NCI-H187 (cell line): ENCODE measurements at regions not wholly inside any gene's neighbourhood (a gene's known extent, or its start where the extent isn't known, plus 50 kb on each side); places are given as distances from the start of the nearest gene placed in this dataset.
"Not testable (repeated sequence)": the region's sequence is repeated elsewhere in the genome, so short reads cannot be mapped to it uniquely, and the experiment has no call there.

Source experiments
- DNase-seq, 2 experiments: peaks; one replicate each; lab custom pipeline; 2025; lab: John Stamatoyannopoulos, UW

- no peak for DNase-seq
Observed at GRCh38 chr2:164024396-164024795, 288.6 kb upstream of the FIGN start.

DNA sequence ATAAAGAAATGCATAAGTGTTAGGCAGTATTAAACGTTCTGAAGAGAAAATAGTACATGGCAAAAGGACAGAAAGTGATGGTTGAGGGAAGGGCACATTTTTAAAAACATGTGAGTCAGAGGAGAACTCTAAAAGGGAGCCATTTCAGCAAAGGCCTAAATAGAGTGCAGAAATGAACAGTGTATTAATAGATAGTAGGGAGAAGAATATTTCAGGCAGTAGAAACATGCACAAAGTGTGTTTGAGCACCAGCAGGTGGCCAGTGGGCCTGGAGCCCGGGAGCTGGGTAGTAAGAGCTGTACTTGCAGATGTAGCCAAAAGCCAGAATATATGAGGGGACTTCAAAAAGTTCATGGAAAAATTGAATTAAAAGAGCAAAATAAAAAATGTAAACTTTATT lies 288.1 kb upstream of the FIGN start:
- no peak for DNase-seq

DNA sequence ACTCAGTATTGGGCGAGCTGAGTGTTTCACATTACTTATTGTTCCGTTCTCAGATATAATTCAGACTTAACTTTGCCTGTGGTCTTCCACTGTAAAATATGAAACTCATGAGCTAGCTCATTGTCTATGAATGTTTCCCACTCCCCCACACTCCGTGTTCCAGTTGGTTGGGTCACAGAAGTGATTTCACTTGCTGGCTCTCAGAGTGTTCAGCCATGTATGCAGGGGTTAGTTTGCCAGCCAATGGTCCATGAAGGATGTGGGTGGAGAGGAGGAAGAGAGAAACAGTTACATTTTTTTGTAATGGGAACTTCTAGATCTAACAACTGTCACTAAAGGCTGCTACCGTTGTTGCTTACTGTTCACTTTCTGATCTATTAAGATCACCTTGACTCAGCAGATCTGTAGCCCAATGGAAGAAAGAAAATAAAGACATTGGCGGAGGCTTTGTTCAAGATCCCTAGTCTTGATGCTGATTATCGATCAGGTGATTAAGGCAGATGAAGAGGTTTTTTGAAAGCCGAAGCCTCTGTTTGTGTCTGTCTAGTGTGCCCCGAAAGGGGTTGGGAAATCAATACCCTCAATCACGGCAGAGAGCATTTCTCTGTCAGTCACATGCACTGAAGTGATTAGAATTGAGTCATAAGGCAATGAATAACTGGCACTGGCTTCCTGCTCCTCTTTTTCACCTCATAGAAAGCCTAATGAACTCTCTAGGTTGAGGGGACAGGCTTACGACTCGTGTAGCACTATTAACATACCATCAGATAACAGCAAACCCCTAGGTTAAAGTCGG lies 279.7 kb upstream of the FIGN start:
- DNase-seq, result peak in 1 of 2 experiments; percentile 24

- DNase-seq, result no peak
Observed at GRCh38 chr2:164014791-164015190, 279.0 kb upstream of the FIGN start.

DNA sequence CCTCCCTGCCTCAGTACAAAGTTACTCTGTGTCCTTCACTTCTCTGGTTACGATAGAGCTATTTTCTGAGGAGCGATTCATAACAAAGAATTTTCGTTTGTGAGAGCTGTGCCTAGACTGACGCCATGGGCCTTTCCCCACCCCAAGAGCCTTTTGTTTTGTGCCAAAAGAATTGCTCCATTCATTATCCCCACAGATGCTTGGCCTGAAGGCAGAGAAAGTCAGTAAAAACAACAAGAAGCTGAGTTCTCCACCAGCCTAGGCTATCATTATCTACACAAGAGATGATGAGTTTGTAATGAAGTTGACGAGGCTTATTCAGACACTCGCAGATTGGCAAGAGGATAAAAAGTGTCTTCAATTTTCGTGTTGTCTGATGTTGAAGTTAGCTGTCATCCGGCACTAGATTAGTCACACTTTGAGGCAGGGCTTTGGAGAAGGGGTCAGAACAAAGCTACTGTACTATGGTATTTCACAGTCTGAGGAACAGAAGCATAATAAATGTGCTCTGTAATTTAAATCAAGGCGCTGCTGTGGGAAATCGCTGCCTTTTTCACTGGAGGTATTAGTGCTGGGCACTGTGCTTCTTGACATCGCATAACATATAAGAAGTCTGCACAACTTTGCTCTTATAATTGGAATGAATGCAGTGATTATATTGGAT lies 278.4 kb upstream of the FIGN start:
- DNase-seq, result no peak

DNA sequence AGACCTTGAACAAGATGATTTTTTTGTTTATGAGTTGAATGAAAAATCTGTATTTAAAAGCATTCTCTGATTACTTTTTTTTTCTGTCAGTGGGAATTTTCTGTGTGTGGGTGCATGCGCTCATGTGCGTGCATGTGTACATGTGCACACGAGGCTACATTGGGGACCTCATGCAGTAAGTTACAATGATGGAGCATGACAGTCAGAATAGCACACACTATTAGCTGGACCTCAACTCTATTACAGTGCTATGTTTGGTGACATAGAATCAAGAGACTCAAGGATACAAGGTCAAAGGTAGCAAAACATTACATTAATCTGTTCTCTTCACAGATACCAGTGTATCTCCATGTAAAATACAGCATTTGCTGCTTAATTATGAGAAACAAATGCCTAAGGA lies 276.8 kb upstream of the FIGN start:
- DNase-seq, result no peak

GRCh38 chr2:164009756-164010337 lies 274.0 kb upstream of the FIGN start:
- peak; percentile 21 to 78 for DNase-seq

- no peak for DNase-seq
Observed at GRCh38 chr2:164008752-164009151, 272.9 kb upstream of the FIGN start.

GRCh38 chr2:164006704-164007103 lies 270.9 kb upstream of the FIGN start:
- no peak for DNase-seq

- no peak for DNase-seq
Observed at GRCh38 chr2:164000176-164000575, 264.4 kb upstream of the FIGN start.

- no peak for DNase-seq
Observed at GRCh38 chr2:163997466-163997865, 261.7 kb upstream of the FIGN start.

GRCh38 chr2:163990541-163990940 lies 254.7 kb upstream of the FIGN start:
- no peak for DNase-seq

- no peak for DNase-seq
Observed at GRCh38 chr2:163990101-163990500, 254.3 kb upstream of the FIGN start.

DNA sequence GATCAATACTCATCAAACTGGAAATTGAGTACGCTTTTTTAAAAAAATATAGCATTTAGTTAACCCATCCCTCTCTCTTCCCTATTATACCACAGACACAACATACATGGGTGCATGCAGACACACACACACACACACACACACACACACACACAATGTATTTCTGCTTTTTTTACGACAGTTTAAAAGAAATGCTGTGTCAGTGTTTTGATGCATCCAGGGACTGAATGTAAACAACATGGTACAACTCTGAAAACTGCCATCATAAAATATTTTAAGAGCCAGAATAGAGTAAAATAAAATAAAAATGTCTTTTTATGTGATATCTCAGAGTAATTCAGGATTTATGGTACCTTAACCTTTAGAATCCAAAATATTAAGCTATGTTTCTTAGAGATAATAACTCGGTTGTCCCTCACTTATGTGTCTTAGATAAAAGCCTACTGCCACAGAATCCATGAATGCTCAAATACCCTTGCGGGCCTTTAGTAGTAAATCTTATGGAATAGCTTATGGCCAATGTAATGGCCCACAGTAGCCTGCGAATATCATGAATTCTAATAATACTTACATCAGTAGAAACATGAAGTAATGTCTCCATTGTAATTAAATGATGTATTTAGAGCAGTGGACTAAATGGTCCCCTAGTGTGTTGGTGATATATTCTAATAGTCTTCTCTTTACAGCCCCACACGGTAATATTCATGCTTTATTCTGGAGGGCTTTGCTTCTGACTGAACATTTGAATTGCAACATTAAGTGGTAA lies 251.6 kb upstream of the FIGN start:
- no peak for DNase-seq

DNA sequence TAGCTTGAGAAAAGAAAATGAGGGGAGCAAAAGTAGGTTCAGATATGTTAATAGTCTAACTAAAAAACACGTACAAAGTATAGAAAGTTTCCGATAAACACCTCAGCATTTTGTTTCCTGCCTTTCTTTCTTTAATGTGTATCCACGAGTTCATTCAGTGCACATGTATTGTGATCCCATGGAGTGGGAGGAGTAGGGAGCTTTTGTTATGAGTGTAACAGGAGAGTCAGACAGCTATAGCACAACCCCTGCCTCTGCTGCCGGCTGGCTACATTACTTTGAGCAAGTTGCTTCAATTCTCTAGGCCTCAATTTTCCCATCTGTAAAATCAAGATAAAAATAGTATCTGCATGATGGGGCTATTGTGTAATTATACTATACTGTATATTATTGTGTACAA lies 249.2 kb upstream of the FIGN start:
- no peak for DNase-seq

- DNase-seq, result no peak
Observed at GRCh38 chr2:163983911-163984310, 248.1 kb upstream of the FIGN start.

GRCh38 chr2:163982938-163983337 lies 247.1 kb upstream of the FIGN start:
- DNase-seq, result no peak

- no peak for DNase-seq
Observed at GRCh38 chr2:163974766-163975165, 239.0 kb upstream of the FIGN start.

DNA sequence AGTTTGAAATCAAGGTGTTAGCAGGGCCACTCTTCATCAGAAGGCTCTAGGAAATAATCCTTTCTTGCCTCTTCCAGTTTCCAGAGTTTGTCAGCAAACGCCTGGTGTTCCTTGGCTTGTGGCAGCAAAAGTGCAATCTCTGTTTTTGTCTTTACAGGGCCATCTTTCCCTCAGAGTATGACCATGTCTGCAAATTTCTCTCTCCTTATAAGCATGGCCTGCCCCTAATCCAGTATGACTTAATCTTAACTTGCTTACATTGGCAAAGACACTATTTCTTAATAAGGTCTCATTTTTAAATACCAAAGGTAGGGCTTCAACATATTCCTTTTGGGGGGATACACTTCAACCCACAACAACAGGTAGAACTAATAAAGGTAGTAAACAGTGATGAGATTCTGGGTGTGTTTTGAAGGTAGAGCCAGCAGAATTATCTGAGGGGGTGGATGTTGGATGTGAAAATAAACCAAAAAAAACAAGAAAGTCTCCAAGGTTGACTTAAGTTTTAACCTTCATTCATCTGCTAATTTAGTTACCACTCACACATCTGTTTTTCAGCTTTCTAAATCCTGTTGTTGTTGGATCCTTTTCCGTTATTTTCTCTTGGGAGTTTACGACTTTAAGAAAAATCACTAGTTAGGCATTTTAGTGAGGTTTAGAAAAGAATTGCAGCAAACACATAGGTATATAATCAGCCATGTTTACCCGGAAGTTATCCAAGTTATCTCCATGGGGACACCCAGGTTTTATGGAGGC lies 234.4 kb upstream of the FIGN start:
- no peak for DNase-seq

DNA sequence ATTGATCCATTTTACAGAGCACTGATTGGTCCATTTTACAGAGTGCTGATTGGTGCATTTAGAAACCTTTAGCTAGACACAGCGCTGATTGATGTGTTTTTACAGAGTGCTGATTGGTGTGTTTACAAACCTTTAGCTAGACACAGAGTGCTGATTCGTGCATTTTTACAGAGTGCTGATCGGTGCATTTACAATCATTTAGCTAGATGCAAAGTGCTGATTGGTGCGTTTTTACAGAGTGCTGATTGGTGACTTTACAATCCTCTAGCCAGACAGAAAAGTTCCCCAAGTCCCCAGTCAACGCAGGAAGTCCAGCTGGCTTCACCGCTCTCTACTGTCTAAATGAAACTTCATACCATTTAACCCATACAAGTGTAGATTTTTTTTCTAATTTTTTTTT lies 228.5 kb upstream of the FIGN start:
- not testable (repeated sequence) for DNase-seq

DNA sequence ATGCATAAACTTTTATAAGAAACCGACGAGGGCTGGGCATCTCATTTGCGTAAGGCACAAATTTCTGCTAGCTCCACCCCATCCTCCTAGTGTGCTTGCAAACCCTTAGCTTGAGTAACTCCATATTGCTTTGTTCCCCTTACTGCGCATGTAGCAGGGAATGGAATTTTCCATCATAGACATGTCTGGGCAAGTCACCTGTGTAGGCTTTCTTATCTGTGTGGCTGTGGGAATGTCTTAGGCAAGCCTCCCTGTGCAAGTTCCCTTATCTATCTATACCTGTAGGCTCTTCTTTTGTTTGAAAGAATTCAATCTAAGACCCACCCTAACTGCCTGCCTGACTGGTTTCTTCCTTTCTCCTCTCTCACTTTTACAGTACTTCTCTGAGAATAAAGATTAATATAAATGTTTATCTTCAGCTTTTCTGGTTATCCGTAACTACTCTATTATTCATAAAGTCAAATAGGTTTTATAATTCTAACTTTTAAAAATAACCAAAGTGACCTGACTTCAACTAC lies 217.6 kb upstream of the FIGN start:
- no peak for DNase-seq

- DNase-seq, result no peak
Observed at GRCh38 chr2:163951312-163951711, 215.5 kb upstream of the FIGN start.
